ENCODE measurements at regions not wholly inside any gene's neighbourhood (a gene's known extent, or its start where the extent isn't known, plus 50 kb on each side); places are given as distances from the start of the nearest gene placed in this dataset.

GRCh38 chr2:236828820-236829219, 256.9 kb upstream of the COPS8 start (continued):
- TF ChIP-seq E2F6 (IDR thresholded peaks at IDR 0.05; ENCODE audit: borderline replicate concordance in 1 of 2, extremely low read depth in 1 of 2, insufficient read depth in 1 of 2, insufficient read length in 1 of 2, low read depth in 1 of 2, low read length in 1 of 2, poor library complexity in 1 of 2, severe bottlenecking in 1 of 2) (no peak), ZBTB8A (IDR thresholded peaks at IDR 0.05; ENCODE audit: partially characterized antibody) (no peak), ZNF589 (CRISPR knock-in tag; IDR thresholded peaks at IDR 0.05; ENCODE audit: low read depth) (no peak)

DNA sequence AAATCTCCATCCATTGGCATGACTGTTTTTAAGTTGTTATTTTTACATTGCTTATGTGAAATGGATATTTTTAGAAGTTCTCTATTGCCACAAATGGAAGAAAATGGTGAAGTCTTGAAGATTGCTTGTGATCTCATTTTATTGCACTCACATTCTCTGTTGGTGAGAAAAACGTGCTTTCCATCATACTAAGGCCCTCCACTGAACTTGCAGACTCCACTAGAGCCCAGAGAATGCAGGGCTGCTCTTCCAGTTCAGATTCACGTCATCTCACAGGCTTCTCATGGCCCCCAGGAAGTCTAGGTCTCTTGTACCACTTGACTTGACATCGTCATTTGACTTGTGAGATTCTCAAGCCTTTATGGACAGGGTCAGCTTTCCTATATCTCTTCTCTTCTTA, 254.8 kb upstream of the COPS8 start:
- ChIA-PET CTCF (ENCODE audit: low intra/inter-chr PET ratio) (no interaction called here), POLR2A (no interaction called here)
- Histone ChIP-seq H3K4me3 (no peak overlapping the region), H3K36me3 (ENCODE audit: control insufficient read depth, insufficient read depth, low read length) (no peaks in the 10 kb centered on the region), H3K9me1 (ENCODE audit: control insufficient read depth, insufficient read depth, low read length) (no peaks in the 10 kb centered on the region), H2AFZ (ENCODE audit: low read depth, low read length) (no peak overlapping the region), H4K20me1 (replicated peaks; ENCODE audit: control insufficient read depth, insufficient read depth, low read length) (no peaks in the 10 kb centered on the region), H3K4me1 (replicated peaks in 1 of 2; ENCODE audit: control insufficient read depth in 2 of 2, insufficient read depth in 2 of 2, low read length in 2 of 2) (no peaks in the 10 kb centered on the region), H3K4me2 (ENCODE audit: insufficient read depth, low read length) (no peak overlapping the region), H3K9me3 (replicated peaks; ENCODE audit: control insufficient read depth, insufficient read depth, low read depth, low read length) (no peaks in the 10 kb centered on the region), H3K27me3 (ENCODE audit: control insufficient read depth in 2 of 2, insufficient read depth in 2 of 2, low read length in 2 of 2) (peaks cover 0 to 3% of the 10 kb centered on the region in 2 experiments; a peak in 1 of 5 replicates), H3K9ac (ENCODE audit: insufficient read depth in 1 of 2, low read depth in 2 of 2, low read length in 2 of 2) (no peak overlapping the region), H3K27ac (ENCODE audit: extremely low read depth, low read depth, low read length) (no peak overlapping the region), H3K79me2 (ENCODE audit: control insufficient read depth, insufficient read depth, low read length) (no peaks in the 10 kb centered on the region)
- WGBS (ENCODE audit: insufficient coverage, low coverage, missing lambda C conversion rate), result 0% methylated on average over 3 of the region's 3 CpGs
- DNase-seq (ENCODE audit: extremely low read depth in 1 of 4, low spot score in 3 of 4) (no peak), FAIRE-seq (no peak), ATAC-seq (no peak)
- BruUV-seq (replicated peaks), result no TSS peak
- in situ Hi-C loops (cut with MboI) (no loop called here), intact Hi-C loops (cut with micrococcal nuclease) (no loop called here)
- TF ChIP-seq RCOR1 (IDR thresholded peaks at IDR 0.05; ENCODE audit: borderline replicate concordance in 1 of 2, low read depth in 2 of 2, low read length in 2 of 2) (no peak), ZNF717 (CRISPR knock-in tag; IDR thresholded peaks at IDR 0.05) (no peak), ZNF23 (CRISPR knock-in tag; IDR thresholded peaks at IDR 0.05) (no peak), NELFE (IDR thresholded peaks at IDR 0.05; ENCODE audit: insufficient read depth, insufficient read length) (no peak), ZNF133 (CRISPR knock-in tag; IDR thresholded peaks at IDR 0.05) (no peak), ZNF12 (CRISPR knock-in tag; IDR thresholded peaks at IDR 0.05) (no peak), ETS2 (tag; IDR thresholded peaks at IDR 0.05; ENCODE audit: borderline replicate concordance, poor library complexity, severe bottlenecking) (no peak), MYNN (IDR thresholded peaks at IDR 0.05) (no peak), MYNN (CRISPR knock-in tag; IDR thresholded peaks at IDR 0.05) (no peak), BCLAF1 (IDR thresholded peaks at IDR 0.05; ENCODE audit: borderline replicate concordance in 1 of 2, control insufficient read depth in 1 of 2, low read depth in 2 of 2, low read length in 1 of 2) (no peak), ZFX (CRISPR knock-in tag; IDR thresholded peaks at IDR 0.05) (no peak)
- TF ChIP-seq, protein P1, sequence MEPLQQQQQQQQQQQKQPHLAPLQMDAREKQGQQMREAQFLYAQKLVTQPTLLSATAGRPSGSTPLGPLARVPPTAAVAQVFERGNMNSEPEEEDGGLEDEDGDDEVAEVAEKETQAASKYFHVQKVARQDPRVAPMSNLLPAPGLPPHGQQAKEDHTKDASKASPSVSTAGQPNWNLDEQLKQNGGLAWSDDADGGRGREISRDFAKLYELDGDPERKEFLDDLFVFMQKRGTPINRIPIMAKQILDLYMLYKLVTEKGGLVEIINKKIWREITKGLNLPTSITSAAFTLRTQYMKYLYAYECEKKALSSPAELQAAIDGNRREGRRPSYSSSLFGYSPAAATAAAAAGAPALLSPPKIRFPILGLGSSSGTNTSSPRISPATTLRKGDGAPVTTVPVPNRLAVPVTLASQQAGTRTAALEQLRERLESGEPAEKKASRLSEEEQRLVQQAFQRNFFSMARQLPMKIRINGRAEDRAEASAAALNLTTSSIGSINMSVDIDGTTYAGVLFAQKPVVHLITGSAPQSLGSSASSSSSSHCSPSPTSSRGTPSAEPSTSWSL (CRISPR knock-in tag; IDR thresholded peaks at IDR 0.05; ENCODE audit: borderline replicate concordance), result no peak

Data from K562 (cell line).